LoVo (cell line): ENCODE measurements at regions not wholly inside any gene's neighbourhood (a gene's known extent, or its start where the extent isn't known, plus 50 kb on each side); places are given as distances from the start of the nearest gene placed in this dataset.
"Not testable (repeated sequence)": the region's sequence is repeated elsewhere in the genome, so short reads cannot be mapped to it uniquely, and the experiment has no call there.

Source experiments
- DNase-seq: peaks from one replicate; pipeline ENCODE4 v3.0.0-alpha.2; 2016; ENCODE audit warnings: low spot score

DNA sequence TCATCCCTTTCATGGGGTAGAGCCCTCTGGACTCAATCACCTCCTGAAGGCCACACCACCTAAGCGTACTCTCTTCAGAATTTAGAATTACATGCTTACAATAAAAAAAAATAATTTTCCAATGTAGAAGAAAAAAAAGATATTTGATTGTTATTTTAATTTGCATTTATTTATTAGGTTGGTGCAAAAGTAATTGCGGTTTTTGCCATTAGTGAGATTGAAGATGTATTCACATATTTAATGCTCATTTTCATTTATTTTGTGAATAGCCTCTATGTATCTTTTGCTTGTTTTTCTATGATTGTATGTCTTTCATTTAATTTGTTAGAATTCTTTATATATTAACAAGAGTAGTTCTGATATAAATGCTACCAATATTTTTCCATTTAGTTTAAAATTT lies 220.5 kb downstream of the RND3 start:
- DNase-seq = no peak

DNA sequence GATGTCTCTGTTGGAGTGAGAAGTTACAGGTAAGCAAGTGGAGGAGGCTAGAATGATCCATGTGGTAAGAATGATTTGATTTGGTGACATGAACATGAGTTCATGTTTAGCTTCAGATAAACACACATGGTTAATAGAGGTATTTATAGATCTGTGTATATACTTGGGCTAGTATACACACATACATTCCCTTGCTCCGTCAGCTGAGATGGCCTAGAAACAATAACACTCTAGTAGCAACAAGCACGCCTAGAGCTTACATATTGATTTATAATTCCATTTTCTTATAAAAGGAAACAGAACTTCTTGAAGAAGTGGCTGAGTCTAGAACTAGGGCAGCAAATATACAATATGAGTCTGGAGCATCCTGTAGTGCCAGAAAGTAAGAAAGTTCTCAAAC lies 223.0 kb downstream of the RND3 start:
- no peak for DNase-seq

- DNase-seq = no peak
Observed at GRCh38 chr2:150261691-150262090, 225.8 kb downstream of the RND3 start.

DNA sequence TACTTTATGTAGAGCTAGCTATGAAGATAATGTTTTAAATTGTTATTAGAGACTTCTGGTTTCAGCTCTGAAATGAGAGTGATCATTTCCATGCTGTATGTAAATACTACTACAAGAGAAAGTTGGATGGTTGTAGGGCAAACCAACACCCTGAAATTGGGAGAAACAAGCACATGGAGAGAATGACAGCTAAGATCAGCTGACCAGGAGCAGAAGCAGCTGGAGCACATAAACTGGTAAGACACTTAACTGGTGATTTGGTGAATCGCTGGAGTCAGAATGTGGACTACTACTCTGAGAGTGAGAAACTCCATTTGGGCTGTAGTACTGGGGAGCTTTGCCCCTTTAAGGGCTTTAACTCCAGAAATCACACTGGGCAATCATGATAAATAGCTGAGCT lies 226.8 kb downstream of the RND3 start:
- no peak for DNase-seq

DNA sequence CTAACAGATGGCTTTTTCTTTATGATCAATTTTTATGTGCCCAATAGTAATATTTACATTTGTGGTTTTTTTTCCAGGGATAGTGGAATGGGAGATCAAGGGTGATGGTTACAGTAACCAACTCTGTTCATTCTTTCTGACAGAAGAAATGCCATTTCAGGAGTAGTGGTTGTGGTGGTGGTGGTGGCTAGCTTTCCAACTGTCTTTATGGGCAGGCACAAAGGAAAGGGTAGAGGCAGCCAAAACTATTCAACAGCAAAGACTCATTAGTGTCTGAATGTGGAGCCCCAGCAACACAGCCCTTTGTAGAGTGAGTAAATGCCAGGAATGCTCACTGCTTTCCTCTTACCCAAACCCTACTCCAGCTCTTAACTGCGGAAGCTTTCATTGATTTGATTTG lies 227.7 kb downstream of the RND3 start:
- DNase-seq = no peak

DNA sequence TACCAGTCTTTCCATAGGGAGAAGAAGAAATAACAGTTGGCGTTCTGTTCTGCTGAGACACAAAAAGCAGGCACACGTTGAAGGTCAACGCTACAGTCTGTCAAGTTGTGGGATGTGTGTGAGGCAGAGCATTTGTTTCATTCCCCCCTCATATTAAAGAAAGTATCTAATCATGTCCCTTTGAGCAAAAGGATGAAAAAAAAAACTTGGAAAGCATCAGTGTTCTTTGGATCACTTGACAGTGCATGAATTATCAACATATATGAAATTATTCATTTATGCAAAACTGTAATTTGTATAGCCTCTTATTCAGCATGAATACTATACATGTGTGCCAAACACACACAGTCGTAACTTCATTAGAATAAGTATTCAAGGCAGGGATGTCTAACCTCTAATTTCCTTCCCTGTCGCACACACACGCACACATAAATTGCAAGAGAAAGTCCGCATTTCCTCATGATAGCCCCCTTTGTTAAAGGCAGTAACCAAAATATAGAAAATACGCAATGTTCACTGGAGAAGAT lies 228.6 kb downstream of the RND3 start:
- no peak for DNase-seq

- no peak for DNase-seq
Observed at GRCh38 chr2:150256736-150257135, 230.7 kb downstream of the RND3 start.

GRCh38 chr2:150255528-150255927 lies 231.9 kb downstream of the RND3 start:
- DNase-seq = no peak

- DNase-seq = not testable (repeated sequence)
Observed at GRCh38 chr2:150249735-150250134, 237.7 kb downstream of the RND3 start.

- no peak for DNase-seq
Observed at GRCh38 chr2:150247481-150247880, 240.0 kb downstream of the RND3 start.

GRCh38 chr2:150234787-150235446 lies 252.6 kb downstream of the RND3 start:
- DNase-seq = no peak

GRCh38 chr2:150232871-150233270 lies 254.6 kb downstream of the RND3 start:
- no peak for DNase-seq

GRCh38 chr2:150232321-150232720 lies 255.1 kb downstream of the RND3 start:
- DNase-seq = no peak

GRCh38 chr2:150230616-150231015 lies 256.9 kb downstream of the RND3 start:
- no peak for DNase-seq

GRCh38 chr2:150230004-150230403 lies 257.5 kb downstream of the RND3 start:
- no peak for DNase-seq

- DNase-seq = no peak
Observed at GRCh38 chr2:150228936-150229335, 258.5 kb downstream of the RND3 start.

DNA sequence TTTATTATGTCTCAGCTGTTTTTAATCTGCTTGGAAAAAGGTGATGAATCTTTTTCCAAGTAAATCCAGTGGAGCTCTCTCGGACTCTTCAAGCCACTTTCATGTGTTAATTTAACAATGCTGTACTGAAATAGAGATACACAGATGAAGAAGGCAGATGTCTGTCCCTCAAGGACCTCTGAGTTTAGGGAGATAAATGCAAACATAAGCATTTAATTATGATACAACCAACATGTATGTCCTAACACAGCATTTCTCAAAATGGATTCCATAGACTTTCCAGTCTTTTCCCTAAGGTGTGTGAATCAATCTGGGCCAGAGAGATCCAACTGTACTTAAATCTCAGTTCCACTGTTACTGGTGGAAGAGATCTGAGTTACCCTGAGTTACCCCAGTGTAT lies 262.4 kb downstream of the RND3 start:
- DNase-seq = no peak

GRCh38 chr2:150224321-150224720 lies 263.1 kb downstream of the RND3 start:
- no peak for DNase-seq

DNA sequence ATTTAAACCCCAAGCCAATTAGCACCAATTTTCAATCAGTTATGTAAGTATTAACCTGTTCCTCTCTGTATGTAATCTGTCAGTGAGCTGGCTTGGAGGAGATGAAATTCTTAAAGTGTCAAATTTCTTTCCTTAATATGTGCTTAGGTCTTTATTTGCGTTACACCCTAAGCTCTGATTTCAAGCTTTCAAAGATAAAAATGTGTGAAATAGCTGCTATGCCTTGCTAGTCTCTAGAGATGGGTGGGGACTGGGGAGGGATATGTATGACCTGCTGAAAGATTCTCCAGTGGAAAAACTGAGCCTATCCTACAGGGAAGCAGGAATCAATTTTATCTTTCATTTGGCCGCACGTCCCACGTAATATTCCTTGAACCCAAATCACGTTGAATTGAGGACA lies 264.5 kb downstream of the RND3 start:
- no peak for DNase-seq

DNA sequence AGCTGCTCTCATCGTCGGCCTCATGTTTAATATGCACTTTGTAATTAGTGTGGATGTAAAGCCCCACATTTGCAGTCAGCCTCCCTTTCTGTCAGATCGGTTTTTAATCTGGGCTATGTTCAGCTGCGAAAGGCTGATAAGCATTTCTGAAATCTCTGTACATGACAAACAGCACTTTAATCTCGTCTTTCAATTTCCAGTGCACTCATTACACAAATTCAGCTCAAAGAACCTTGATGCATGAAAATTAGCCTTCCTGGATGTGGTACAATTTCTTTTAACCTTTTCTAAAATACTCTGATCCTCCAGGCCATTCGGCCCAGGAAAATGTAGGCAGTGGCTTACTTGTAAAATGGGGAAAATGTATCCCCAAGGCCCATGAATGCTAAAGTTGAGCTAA lies 265.1 kb downstream of the RND3 start:
- no peak for DNase-seq

DNA sequence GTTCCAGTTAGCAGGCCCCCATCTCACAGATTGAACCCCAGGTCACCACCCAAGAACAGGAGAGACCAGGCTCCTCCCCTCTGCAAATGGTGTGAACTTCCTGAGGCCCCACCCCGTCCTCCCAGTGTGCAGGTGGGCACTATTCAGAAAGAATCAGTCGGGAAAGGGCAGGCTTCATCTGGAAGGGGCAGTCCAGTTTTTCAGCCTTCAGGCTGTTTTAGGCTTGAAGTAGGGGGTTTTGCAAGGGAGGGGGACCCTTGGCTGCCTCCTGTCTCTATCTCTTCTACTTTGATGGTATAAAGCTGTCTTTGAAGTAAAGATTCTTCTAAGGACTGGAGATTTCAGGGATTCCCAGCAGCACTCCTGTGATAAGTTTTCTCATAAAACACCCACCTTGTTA lies 267.6 kb downstream of the RND3 start:
- no peak for DNase-seq

GRCh38 chr2:150215041-150215440 lies 272.4 kb downstream of the RND3 start:
- no peak for DNase-seq

DNA sequence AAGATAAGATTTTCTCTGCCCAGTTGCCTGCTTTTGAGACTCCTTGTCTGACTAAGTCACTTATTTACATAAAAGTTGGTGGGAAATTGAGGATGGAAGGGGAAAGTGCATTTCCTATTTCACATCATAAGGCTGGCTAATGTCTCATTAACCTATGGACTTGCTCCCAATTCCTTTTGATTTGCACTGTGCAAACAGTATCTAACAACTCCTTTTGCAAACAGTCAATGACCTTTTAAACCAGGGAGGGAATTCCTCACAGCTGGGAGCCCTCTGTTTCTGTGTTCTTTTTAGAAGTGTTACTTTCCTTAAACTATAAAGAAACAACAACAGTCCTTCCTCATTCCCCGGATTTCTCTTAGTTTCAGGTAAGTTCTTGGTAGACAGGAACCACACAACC lies 272.8 kb downstream of the RND3 start:
- DNase-seq = peak; percentile 64

DNA sequence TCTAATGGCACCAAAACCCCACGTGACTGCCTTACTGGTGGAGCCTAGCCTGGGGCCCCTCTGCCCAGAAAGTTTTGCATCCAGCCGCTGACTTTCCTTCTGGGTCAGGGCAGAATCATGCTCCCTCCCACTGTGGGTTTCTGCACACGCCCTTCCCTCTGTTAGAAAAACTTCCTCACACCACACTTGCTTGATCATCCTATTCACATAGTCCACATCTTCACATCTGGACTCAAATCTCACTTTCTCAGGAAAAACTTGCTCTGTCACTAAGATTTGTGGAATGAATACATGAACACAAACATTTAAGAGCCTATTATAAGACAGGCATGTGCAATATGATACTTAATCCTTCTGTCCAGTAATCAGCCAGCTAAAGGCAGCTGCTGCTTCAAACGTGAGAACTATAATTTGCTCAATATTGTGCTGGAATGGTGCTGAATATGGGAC lies 274.7 kb downstream of the RND3 start:
- no peak for DNase-seq
